Pancreas (tissue), 10 donors: ENCODE measurements at regions not wholly inside any gene's neighbourhood (a gene's known extent, or its start where the extent isn't known, plus 50 kb on each side); places are given as distances from the start of the nearest gene placed in this dataset.

Experiments used
- ATAC-seq, 4 donors: fragments of 200-7000 bp; cut with Tn5 transposase; one replicate each; pipeline versions ENCODE4 v1.8.0 to v1.9.1; 2020; ENCODE audit warnings: mild to moderate bottlenecking in 4 of 4, moderate library complexity in 4 of 4
- DNase-seq, 6 donors: peaks; one replicate each; pipeline ENCODE4 v3.0.0-alpha.2; 2020
- FAIRE-seq: peaks from 2 replicates; lab custom pipeline; 2012; peaks lifted over from hg19 to GRCh38; lab: Jason Lieb, UNC
- H3K27ac ChIP-seq, 4 donors: fragments of 200-600 bp; sonication (generic); 1 replicate in 3 of 4; 2 replicates in 1 of 4; pipeline versions ENCODE4 v1.5.0 to v1.8.0; 2020
- H3K27me3 ChIP-seq, 4 donors: fragments of 200-600 bp; one replicate each; pipeline ENCODE4 v1.8.0; 2021
- H3K36me3 ChIP-seq, 3 donors: fragments of 200-600 bp; sonication (generic) in 1 of 3; one replicate each; pipeline versions ENCODE4 v1.5.0 to v1.8.0; 2020 to 2021
- H3K4me1 ChIP-seq, 3 donors: fragments of 200-600 bp; one replicate each; pipeline ENCODE4 v1.8.0; 2021
- H3K4me3 ChIP-seq, 4 donors: fragments of 200-600 bp; sonication (generic) in 2 of 4; one replicate each; pipeline versions ENCODE4 v1.5.0 to v1.8.0; 2020 to 2021
- H3K9me3 ChIP-seq, 4 donors: fragments of 200-600 bp; one replicate each; pipeline ENCODE4 v1.8.0; 2021
- CTCF ChIP-seq, 4 donors: fragments of 200-600 bp; sonication (generic) in 3 of 4; IDR thresholded peaks; one replicate each; pipeline versions ENCODE4 v1.5.0 to v1.8.0; 2021; ENCODE audit warnings: antibody characterized with exemption in 4 of 4
- WGBS, 2 donors: extraction: QIAGEN DNeasy Blood & Tissue Kit; methylation state at CpG; one replicate each; pipeline ENCODE4 v1.1.7; 2013; 5-methylcytosine and 5-hydroxymethylcytosine counted together
- intact Hi-C, 3 donors: fragments of 100-400 bp; cut with DNase I; formaldehyde crosslinking; loops; one replicate each; pipeline versions ENCODE4 v1.11.1 to v1.14.2; 2022
- donor health status: healthy with polysubstance abuse.
- donor health status: DM: no; HTN: no; CAD: no; lungs with moderate emphysema.
- donor health status: DM: no; HTN: no; CAD: no.
- donor health status: control.
- donor health status: control.
- donor health status: Bipolar disorder and iron deficiency.
- donor health status: DM: yes; HTN: yes; CAD: no.
- donor health status: DM: no; HTN: no; CAD: no.
- donor health status: DM: no; HTN: no; CAD: no.
- donor health status: DM: yes; HTN: yes; CAD: no.

GRCh38 chr14:28083389-28083788, 683.2 kb upstream of the FOXG1 start:
- H3K4me3 ChIP-seq = no peak overlapping the region
- intact Hi-C loops = no loop called here
- H3K27ac ChIP-seq = no peak overlapping the region
- ATAC-seq = no peak
- H3K36me3 ChIP-seq = no peaks in the 10 kb centered on the region
- TF ChIP-seq CTCF (IDR thresholded peaks at IDR 0.05) = no peak
- no peak for DNase-seq
- no peaks in the 10 kb centered on the region for H3K9me3 ChIP-seq
- 66% methylated on average over 3 of the region's 3 CpGs for WGBS, 2 donors
- no peaks in the 10 kb centered on the region for H3K27me3 ChIP-seq
- FAIRE-seq = no peak
- H3K4me1 ChIP-seq = no peaks in the 10 kb centered on the region

GRCh38 chr14:28088125-28088524, 678.5 kb upstream of the FOXG1 start:
- H3K9me3 ChIP-seq = no peaks in the 10 kb centered on the region
- no peaks in the 10 kb centered on the region for H3K36me3 ChIP-seq
- no peak overlapping the region for H3K4me3 ChIP-seq
- no peak for TF ChIP-seq CTCF (IDR thresholded peaks at IDR 0.05)
- ATAC-seq (no peak), FAIRE-seq (no peak), DNase-seq (no peak)
- intact Hi-C loops = no loop called here
- 38 to 46% methylated on average over 5 of the region's 5 CpGs for WGBS, 2 donors
- no peaks in the 10 kb centered on the region for H3K27me3 ChIP-seq
- H3K4me1 ChIP-seq = no peaks in the 10 kb centered on the region
- H3K27ac ChIP-seq = no peak overlapping the region

GRCh38 chr14:28097585-28097984, 669.0 kb upstream of the FOXG1 start:
- DNase-seq (no peak), FAIRE-seq (no peak), ATAC-seq (no peak)
- TF ChIP-seq CTCF (IDR thresholded peaks at IDR 0.05) = no peak
- Histone ChIP-seq H3K27ac (no peak overlapping the region), H3K9me3 (no peaks in the 10 kb centered on the region), H3K4me3 (no peak overlapping the region), H3K27me3 (no peaks in the 10 kb centered on the region), H3K4me1 (no peaks in the 10 kb centered on the region), H3K36me3 (no peaks in the 10 kb centered on the region)
- intact Hi-C loops = no loop called here

GRCh38 chr14:28098856-28099255, 667.7 kb upstream of the FOXG1 start:
- Histone ChIP-seq H3K9me3 (no peaks in the 10 kb centered on the region), H3K27me3 (no peaks in the 10 kb centered on the region), H3K27ac (no peak overlapping the region), H3K36me3 (no peaks in the 10 kb centered on the region), H3K4me3 (no peak overlapping the region), H3K4me1 (no peaks in the 10 kb centered on the region)
- FAIRE-seq = no peak
- 37 to 41% methylated on average over 1 of the region's 1 CpG for WGBS, 2 donors
- no peak for TF ChIP-seq CTCF (IDR thresholded peaks at IDR 0.05)
- intact Hi-C loops = no loop called here
- ATAC-seq = no peak
- DNase-seq = no peak

GRCh38 chr14:28102001-28102400, 664.6 kb upstream of the FOXG1 start:
- Histone ChIP-seq H3K27me3 (no peaks in the 10 kb centered on the region), H3K4me3 (no peak overlapping the region), H3K36me3 (no peaks in the 10 kb centered on the region), H3K27ac (no peak overlapping the region), H3K4me1 (no peaks in the 10 kb centered on the region), H3K9me3 (no peaks in the 10 kb centered on the region)
- ATAC-seq (no peak), DNase-seq (peak in 1 of 6 donors; percentile 11), FAIRE-seq (no peak)
- TF ChIP-seq CTCF (IDR thresholded peaks at IDR 0.05) = no peak
- intact Hi-C loops = no loop called here
